OCI-LY1 (cell line): ENCODE measurements at regions not wholly inside any gene's neighbourhood (a gene's known extent, or its start where the extent isn't known, plus 50 kb on each side); places are given as distances from the start of the nearest gene placed in this dataset.

Experiments used
- H2AFZ ChIP-seq: fragments of 200-600 bp; sonication (generic), shearing (Covaris generic); 2 replicates; pipeline ENCODE4 v1.6.0; 2014; ENCODE audit warnings: antibody characterized with exemption, mild to moderate bottlenecking, low read length
- H3F3A ChIP-seq: fragments of 200-600 bp; sonication (generic), shearing (Covaris generic); 2 replicates; pipeline ENCODE4 v1.6.0; 2014; ENCODE audit warnings: mild to moderate bottlenecking, antibody characterized with exemption, low read length, moderate library complexity; ENCODE audit not compliant: insufficient read depth
- H3K27ac ChIP-seq: fragments of 200-600 bp; sonication (generic); 2 replicates; pipeline ENCODE4 v1.5.1; 2014; ENCODE audit warnings: low read length, mixed run types, mild to moderate bottlenecking, low read depth; ENCODE audit not compliant: poor library complexity, severe bottlenecking
- H3K27me3 ChIP-seq: fragments of 200-600 bp; sonication (generic); 2 replicates; pipeline ENCODE4 v1.6.0; 2014; ENCODE audit warnings: antibody characterized with exemption, mild to moderate bottlenecking, low read length, moderate library complexity; ENCODE audit not compliant: insufficient read depth
- H3K36me3 ChIP-seq: fragments of 200-600 bp; sonication (generic); 2 replicates; pipeline ENCODE4 v1.6.1; 2014; ENCODE audit warnings: mild to moderate bottlenecking, antibody characterized with exemption, low read length, moderate library complexity, mixed read lengths; ENCODE audit not compliant: insufficient read depth
- H3K4me1 ChIP-seq: fragments of 200-600 bp; sonication (generic); 2 replicates; pipeline ENCODE4 v1.5.1; 2014; ENCODE audit warnings: mild to moderate bottlenecking, low read length, moderate library complexity; ENCODE audit not compliant: insufficient read depth, severe bottlenecking
- H3K4me2 ChIP-seq: fragments of 200-600 bp; sonication (generic), shearing (Covaris generic); 2 replicates; pipeline ENCODE4 v1.6.1; 2014; ENCODE audit warnings: low read length
- H3K4me3 ChIP-seq: fragments of 200-600 bp; sonication (generic); 2 replicates; pipeline ENCODE4 v1.5.1; 2014; ENCODE audit warnings: low read length, low read depth, mild to moderate bottlenecking, mixed read lengths; ENCODE audit not compliant: poor library complexity, severe bottlenecking
- H3K79me2 ChIP-seq: fragments of 200-600 bp; shearing (Covaris generic); 2 replicates; pipeline ENCODE4 v1.6.1; 2016; ENCODE audit warnings: mixed run types, low read length, mixed read lengths; ENCODE audit not compliant: insufficient read depth
- H3K9ac ChIP-seq: fragments of 200-600 bp; sonication (generic), shearing (Covaris generic); 2 replicates; pipeline ENCODE4 v1.6.1; 2014; ENCODE audit warnings: mild to moderate bottlenecking, low read length, mixed read lengths
- H3K9me2 ChIP-seq: fragments of 200-600 bp; sonication (generic), shearing (Covaris generic); 2 replicates; pipeline ENCODE4 v1.6.1; 2014; ENCODE audit warnings: low read depth, mild to moderate bottlenecking, low read length, mixed read lengths
- H3K9me3 ChIP-seq: fragments of 200-600 bp; shearing (Covaris generic); 2 replicates; pipeline ENCODE4 v1.6.1; 2014; ENCODE audit warnings: low read length, mixed read lengths
- H4K20me1 ChIP-seq: fragments of 200-600 bp; sonication (generic), shearing (Covaris generic); 2 replicates; pipeline ENCODE4 v1.6.0; 2016; ENCODE audit warnings: mild to moderate bottlenecking, low read length; ENCODE audit not compliant: insufficient read depth
- CTCF ChIP-seq: fragments of 200-600 bp; sonication (generic), shearing (Covaris generic); IDR thresholded peaks from 2 replicates; pipeline ENCODE4 v1.5.1; 2017; ENCODE audit warnings: mild to moderate bottlenecking, antibody characterized with exemption, low read length, moderate library complexity, mixed read lengths
- EZH2 ChIP-seq: fragments of 200-600 bp; sonication (generic), shearing (Covaris generic); IDR thresholded peaks from 2 replicates; pipeline ENCODE4 v1.8.0; 2017; ENCODE audit warnings: borderline replicate concordance, mixed run types, mild to moderate bottlenecking, antibody characterized with exemption, low read length, moderate library complexity, mixed read lengths

- Histone ChIP-seq H4K20me1 (no peaks in the 10 kb centered on the region), H3K4me2 (no peak overlapping the region), H2AFZ (no peak overlapping the region), H3K9ac (no peak overlapping the region), H3K27me3 (no peaks in the 10 kb centered on the region), H3K4me1 (no peaks in the 10 kb centered on the region), H3K36me3 (no peaks in the 10 kb centered on the region), H3K27ac (no peak overlapping the region), H3K4me3 (no peak overlapping the region), H3F3A (no peaks in the 10 kb centered on the region), H3K9me3 (no peaks in the 10 kb centered on the region), H3K9me2 (no peaks in the 10 kb centered on the region), H3K79me2 (no peaks in the 10 kb centered on the region)
- TF ChIP-seq CTCF (no peak), EZH2 (no peak)
Observed at GRCh38 chr2:66683599-66683998, 248.7 kb downstream of the MEIS1 start.

DNA sequence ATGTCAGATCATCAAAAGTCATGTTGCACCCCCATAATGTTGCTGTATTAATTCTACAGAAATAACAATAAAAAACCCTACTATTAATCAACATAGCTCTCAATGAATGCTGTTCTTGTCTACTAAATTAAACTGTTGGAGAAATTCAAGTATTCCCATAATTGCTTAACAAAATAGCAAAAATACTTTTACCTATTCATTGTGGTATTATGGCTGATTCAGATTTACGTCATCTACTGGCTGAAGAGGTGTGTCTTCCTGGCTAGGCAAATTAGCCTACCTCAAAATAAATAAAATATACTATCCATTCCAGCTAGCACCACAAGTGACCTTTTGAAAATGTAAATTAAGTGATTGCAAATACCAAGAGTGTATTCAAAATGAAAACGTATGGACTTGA is 249.4 kb downstream of the MEIS1 start:
- H3F3A ChIP-seq: no peaks in the 10 kb centered on the region
- no peaks in the 10 kb centered on the region for H3K9me2 ChIP-seq
- no peak overlapping the region for H3K9ac ChIP-seq
- H2AFZ ChIP-seq: no peak overlapping the region
- H3K9me3 ChIP-seq: no peaks in the 10 kb centered on the region
- H3K79me2 ChIP-seq: no peaks in the 10 kb centered on the region
- H3K36me3 ChIP-seq: no peaks in the 10 kb centered on the region
- no peak overlapping the region for H3K27ac ChIP-seq
- no peak overlapping the region for H3K4me3 ChIP-seq
- no peaks in the 10 kb centered on the region for H3K4me1 ChIP-seq
- H4K20me1 ChIP-seq: no peaks in the 10 kb centered on the region
- no peak overlapping the region for H3K4me2 ChIP-seq
- no peaks in the 10 kb centered on the region for H3K27me3 ChIP-seq
- TF ChIP-seq CTCF: no peak
- no peak for TF ChIP-seq EZH2

DNA sequence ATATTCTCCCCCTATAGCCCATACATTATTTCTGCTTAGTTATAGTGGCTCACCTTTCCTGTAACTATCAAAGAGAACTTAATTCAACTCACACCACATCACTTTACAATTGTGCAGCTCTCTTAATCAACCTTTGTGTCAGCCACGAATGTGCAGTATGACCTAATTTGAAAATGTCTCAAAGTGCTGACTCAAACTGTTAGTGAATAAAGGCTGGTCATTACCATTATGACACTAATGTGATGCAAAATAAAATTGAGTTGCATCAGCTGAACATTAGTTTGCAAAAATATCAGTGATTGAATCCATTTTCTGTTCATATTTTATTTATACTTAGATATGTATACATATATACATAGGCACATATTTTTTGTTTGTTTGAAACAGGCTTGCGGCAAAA is 251.8 kb downstream of the MEIS1 start:
- no peak for TF ChIP-seq EZH2
- no peak for TF ChIP-seq CTCF
- H3K36me3 ChIP-seq: no peaks in the 10 kb centered on the region
- no peaks in the 10 kb centered on the region for H3K4me1 ChIP-seq
- H3K4me2 ChIP-seq: no peak overlapping the region
- no peaks in the 10 kb centered on the region for H3K79me2 ChIP-seq
- H2AFZ ChIP-seq: no peak overlapping the region
- H3K27ac ChIP-seq: no peak overlapping the region
- no peak overlapping the region for H3K4me3 ChIP-seq
- no peak overlapping the region for H3K9ac ChIP-seq
- no peaks in the 10 kb centered on the region for H3K9me2 ChIP-seq
- no peaks in the 10 kb centered on the region for H3K9me3 ChIP-seq
- H3K27me3 ChIP-seq: no peaks in the 10 kb centered on the region
- H3F3A ChIP-seq: no peaks in the 10 kb centered on the region
- no peaks in the 10 kb centered on the region for H4K20me1 ChIP-seq
